Body of pancreas (tissue), 4 donors: ENCODE measurements at regions not wholly inside any gene's neighbourhood (a gene's known extent, or its start where the extent isn't known, plus 50 kb on each side); places are given as distances from the start of the nearest gene placed in this dataset.

Experiments
- CTCF ChIP-seq, 7 experiments: fragments of 450-650 bp in 4 of 7; fragments of 200-600 bp in 3 of 7; sonication (generic) in 3 of 7; IDR thresholded peaks; one replicate each; pipeline ENCODE4 v1.5.1; 2016 to 2019; ENCODE audit warnings: antibody characterized with exemption in 7 of 7
- POLR2A ChIP-seq, 3 donors: fragments of 450-650 bp; IDR thresholded peaks; one replicate each; pipeline ENCODE4 v1.6.1; 2016; ENCODE audit warnings: antibody characterized with exemption in 3 of 3, mild to moderate bottlenecking in 2 of 3

GRCh38 chr1:201697174-201697573, 131.8 kb upstream of the IPO9 start:
- TF ChIP-seq POLR2A (IDR thresholded peaks at IDR 0.05): no peak
- no peak for TF ChIP-seq CTCF (IDR thresholded peaks at IDR 0.05)
